NCI-H526 (cell line): ENCODE measurements at regions not wholly inside any gene's neighbourhood (a gene's known extent, or its start where the extent isn't known, plus 50 kb on each side); places are given as distances from the start of the nearest gene placed in this dataset.
"Not testable (repeated sequence)": the region's sequence is repeated elsewhere in the genome, so short reads cannot be mapped to it uniquely, and the experiment has no call there.

Source experiments
- DNase-seq, 2 experiments: peaks; one replicate each; lab custom pipeline; 2025; lab: John Stamatoyannopoulos, UW

DNA sequence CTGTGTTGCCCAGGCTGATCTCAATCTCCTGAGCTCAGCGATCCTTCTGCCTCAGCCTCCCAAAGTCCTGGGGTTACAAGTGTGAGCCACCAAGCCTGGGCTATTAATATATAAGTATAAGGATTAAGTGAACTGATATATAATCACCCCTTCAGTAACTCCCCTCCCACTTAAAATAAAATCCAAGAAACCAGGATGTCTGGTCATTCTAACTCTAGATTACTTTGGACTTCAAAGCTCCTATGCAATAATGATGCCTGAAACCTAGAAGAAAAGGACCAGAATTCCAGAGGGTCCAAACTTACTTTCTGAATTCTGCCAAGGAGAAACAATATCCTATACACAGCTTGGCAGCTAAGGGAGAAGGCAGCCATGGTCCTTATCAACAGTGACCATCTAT, 206.8 kb upstream of the ZNF217 start:
- DNase-seq: no peak

DNA sequence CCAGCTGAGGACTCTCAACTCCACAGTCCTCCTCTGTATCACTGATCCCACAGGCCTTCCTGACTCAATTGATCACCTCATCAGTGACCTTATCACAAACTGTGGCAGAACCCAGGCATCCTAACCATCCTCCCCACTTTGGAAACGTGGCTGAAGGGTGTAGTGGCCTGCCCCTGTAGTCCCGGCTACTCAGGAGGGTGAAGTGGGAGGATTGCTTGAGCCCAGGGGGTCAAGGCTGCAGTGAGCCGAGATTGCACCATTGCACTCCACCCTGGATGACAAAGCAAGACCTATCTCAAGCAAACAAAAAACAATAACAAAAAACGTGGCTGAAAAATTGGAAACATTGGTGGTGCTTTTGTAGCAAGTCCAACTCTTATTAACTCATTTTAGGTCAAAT, 203.4 kb upstream of the ZNF217 start:
- DNase-seq: no peak

- no peak for DNase-seq
Observed at GRCh38 chr20:53795170-53795569, 201.5 kb upstream of the ZNF217 start.

DNA sequence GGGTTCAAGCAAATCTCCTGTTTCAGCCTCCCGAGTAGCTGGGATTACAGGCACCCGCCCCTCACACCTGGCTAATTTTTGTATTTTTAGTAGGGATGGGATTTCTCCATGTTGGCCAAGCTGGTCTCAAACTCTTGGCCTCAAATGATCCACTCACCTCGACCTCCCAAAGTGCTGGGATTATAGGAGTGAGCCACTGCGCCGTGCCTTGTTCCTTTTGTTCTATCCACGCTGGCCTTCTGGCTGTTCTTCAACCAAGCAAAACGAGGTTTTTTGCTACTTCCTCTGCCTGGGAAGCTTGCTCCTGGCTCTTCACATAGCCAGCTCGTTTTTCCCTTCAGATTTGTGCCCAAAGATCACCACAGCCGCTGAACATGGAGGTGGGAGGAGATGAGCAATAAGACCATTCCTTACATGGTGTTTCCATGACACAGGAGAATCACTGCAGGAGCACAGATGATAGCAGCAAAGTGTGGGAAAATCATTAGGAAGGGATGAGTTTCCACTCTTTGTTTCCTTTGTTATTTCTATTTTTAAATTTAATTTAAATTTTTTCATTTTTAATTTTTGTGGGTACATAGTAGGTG, 201.0 kb upstream of the ZNF217 start:
- DNase-seq: no peak

- no peak for DNase-seq
Observed at GRCh38 chr20:53793783-53794383, 200.2 kb upstream of the ZNF217 start.

DNA sequence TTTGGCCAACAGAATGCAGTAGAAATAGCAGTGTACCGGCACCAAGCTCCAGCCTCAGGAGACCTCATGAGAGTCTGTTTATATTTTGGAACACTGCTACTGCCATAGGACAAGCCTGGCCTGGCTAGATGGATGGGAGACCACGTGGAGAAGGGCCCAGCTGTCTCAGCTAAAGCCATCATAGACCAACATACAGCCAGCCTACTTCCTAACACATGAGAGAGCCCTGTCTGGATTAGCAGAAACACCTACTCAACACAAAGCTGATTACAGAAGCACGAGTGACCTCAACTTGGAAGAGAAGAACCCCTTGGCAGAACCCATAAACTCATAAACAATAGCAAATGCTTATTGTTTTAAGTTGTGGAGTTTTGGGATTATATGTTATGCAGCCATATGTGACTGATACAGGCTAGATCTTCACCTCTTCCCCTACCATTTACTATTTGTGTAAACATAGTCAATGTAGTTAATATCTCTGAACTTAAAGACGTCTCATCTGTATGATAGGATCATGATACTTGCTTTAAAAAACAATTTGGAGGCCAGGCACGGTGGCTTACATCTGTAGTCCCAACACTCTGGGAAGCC, 199.4 kb upstream of the ZNF217 start:
- DNase-seq: no peak

- no peak for DNase-seq
Observed at GRCh38 chr20:53789989-53790675, 196.5 kb upstream of the ZNF217 start.

DNA sequence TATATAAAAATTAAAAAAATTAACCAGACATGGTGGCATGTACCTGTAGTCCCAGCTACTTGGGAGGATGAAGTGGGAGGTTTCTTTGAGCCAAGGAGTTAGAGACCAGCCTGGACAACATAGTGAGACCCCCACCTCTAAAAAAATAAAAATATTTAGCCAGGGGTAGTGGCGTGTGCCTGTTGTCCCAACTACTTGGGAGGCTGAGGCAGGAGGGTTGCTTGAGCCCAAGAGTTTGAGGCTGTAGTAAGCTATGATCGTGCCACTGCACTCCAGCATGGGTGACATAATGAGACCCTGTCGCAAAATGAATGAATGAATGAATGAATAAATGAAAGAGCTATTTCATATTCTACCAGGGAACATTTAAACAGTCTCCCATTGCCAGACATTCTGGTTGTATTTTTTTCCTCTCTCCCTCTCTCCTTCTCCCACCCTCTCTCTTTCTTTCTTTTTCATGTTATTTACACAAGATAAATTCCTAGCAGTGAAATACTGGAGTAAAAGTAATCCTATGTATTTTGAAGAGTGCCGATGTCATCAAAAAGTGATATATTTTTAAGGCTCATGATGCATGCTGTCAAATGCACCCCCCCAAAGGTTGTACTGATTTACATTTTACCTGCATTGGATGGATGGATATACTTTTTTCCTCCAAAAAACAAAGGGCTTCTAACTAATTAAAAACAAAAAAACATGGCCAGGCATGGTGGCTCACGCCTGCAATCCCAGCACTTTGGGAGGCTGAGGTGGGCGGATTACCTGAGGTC, 194.8 kb upstream of the ZNF217 start:
- no peak for DNase-seq

GRCh38 chr20:53787491-53787931, 193.9 kb upstream of the ZNF217 start:
- DNase-seq: not testable (repeated sequence)

DNA sequence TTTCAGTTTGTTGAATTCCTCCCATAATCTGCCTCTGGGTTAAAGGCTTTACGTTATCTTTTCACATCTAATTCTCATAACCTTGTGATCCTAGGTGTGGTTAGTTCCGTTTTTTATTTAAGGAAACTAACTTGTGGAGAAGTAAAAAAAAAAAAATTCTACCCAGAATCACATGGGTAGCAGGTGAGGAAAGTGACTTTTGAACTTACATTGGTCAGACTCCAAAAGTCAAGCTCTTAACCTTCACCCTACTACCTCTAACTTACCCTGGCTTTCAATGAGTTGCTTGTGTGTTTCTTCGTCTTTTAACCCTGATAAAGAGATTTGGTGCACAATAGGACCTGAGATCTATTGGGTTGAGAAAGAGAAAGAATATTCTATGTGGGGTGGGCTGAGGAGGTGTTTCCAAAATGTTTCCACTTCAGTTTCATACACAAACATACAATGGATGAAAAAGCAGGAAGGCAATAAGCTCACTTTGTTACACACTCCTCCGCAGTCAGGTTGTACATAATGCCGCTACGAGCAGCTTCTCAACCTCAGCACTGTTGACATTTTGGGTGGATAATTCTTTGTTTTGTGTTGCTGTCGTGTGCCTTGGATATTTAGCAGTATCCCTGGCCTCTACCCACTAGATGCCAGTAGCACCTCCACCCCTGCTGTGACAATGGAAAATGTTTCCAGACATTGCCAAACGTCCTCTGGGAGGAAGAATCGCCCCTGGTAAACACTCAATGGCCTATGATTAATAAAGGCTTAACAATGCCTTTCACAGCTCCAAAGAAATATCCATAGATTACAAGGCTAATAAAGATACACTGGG, 193.0 kb upstream of the ZNF217 start:
- no peak for DNase-seq

DNA sequence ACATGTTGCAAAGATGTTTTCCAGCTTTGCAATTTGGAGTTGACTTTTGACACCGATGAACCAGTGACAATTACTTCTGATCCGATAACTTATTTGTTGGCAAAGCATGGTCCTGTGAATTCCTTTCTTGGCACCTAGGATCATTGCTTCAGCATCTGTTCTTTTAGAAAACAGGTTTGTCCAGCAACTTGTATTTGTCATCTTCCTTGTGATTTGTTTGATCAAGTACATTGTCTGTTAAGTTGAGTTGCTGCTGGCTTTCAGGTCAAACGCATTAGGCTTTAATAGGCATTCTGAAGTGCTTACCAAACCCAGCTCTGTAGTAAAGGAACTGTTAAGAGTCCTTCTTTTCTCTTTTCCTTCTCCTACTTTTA, 192.4 kb upstream of the ZNF217 start:
- DNase-seq: no peak

- DNase-seq: no peak
Observed at GRCh38 chr20:53785320-53785719, 191.7 kb upstream of the ZNF217 start.

- DNase-seq: no peak
Observed at GRCh38 chr20:53783768-53784167, 190.1 kb upstream of the ZNF217 start.

GRCh38 chr20:53782612-53783246, 189.1 kb upstream of the ZNF217 start:
- no peak for DNase-seq

DNA sequence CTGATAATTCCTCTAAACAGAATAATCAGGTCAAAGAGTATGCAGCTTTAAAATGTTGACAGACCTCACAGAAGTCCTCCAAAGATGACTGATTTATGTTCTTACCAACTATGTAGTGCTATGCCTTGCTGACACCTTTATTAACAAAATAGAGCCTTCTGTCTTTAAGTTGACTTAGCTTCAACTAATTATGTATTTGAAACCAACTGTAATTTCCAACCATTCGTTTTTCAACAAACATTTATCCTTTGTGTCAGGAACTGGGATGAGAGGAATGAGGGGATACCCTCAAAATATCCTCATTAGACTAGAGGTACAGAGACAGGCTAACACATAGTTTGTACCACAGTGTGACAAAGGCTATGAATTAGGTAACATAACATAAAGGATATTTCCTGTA, 186.2 kb upstream of the ZNF217 start:
- no peak for DNase-seq

DNA sequence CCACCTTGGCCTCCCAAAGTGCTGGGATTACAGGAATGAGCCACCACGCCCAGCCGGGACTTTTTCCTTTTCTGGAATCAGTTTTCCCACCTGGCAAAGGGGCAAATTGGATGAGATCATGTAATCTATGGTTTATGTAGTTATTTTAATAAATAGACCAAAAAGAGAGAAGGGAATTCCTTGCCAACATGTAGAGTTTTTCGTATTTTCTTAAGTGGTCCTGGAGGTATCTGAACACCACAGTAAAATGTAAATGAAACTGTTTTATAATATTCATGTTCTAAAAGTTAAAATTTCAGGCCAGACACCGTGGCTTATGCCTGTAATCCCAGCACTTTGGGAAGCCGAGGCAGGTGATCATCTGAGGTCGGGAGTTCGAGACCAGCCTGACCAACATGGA, 185.1 kb upstream of the ZNF217 start:
- DNase-seq: no peak

- DNase-seq: no peak
Observed at GRCh38 chr20:53778041-53778516, 184.4 kb upstream of the ZNF217 start.

DNA sequence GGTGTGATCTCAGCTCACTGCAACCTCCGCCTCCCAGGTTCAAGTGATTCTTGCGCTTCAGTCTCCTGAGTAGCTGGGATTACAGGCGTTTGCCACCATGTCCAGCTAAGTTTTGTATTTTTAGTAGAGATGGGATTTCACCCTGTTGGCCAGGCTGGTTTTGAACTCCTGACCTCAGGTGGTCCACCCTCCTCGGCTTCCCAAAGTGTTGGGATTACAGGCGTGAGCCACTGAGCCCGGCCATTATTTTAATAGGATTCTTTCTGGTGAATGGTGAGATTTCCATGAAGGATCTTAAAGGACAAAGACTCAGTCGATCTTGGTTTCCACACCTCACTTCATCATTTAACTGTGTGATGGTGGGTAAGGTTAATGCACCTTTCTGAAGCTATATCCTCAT, 183.8 kb upstream of the ZNF217 start:
- DNase-seq: not testable (repeated sequence)

DNA sequence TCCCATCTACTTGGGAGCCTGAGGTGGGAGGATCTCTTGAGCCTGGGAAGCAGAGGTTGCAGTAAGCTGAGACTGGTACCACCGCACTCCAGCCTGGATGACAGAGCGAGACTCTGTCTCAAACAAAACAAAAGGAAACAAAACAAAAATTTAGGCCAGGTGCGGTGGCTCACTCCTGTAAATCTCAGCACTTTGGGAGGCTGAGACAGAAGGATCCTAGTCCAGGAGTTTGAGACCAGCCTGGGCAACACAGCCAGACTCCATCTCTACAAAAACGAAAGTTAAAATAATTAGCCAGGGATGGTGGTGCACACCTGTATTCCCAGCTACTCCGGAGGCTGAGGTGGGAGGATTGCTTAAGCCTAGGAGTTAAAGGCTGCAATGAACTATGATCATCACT, 183.2 kb upstream of the ZNF217 start:
- DNase-seq: no peak

GRCh38 chr20:53774461-53775203, 181.0 kb upstream of the ZNF217 start:
- no peak for DNase-seq
